ENCODE measurements at regions not wholly inside any gene's neighbourhood (a gene's known extent, or its start where the extent isn't known, plus 50 kb on each side); places are given as distances from the start of the nearest gene placed in this dataset.

GRCh38 chr1:234960722-234961455 is 167.7 kb downstream of the TOMM20 start:
- CTCF ChIA-PET = no interaction called here

More at GRCh38 chr1:234960722-234961455, 167.7 kb downstream of the TOMM20 start:
- H3K27ac ChIP-seq (ENCODE audit: low read length in 2 of 2) = no peak overlapping the region
- no peaks in the 10 kb centered on the region for H4K20me1 ChIP-seq (ENCODE audit: control insufficient read depth, insufficient read depth, low read length, poor library complexity, severe bottlenecking)
- Mint-ChIP-seq H3K4me3 (peak overlapping the region; percentile 6), H3K27me3 (no peaks in the 10 kb centered on the region), H3K9me3 (ENCODE audit: insufficient read depth) (peaks cover 3% of the 10 kb centered on the region), H3K4me1 (peaks cover 65% of the 10 kb centered on the region), H3K27ac (no peak overlapping the region)
- H3K9ac ChIP-seq (ENCODE audit: low read length) = no peak overlapping the region
- DNase-seq (peak; percentile 45), ATAC-seq (ENCODE audit: low read depth) (no peak)
- no peak for TF ChIP-seq EZH2 (IDR thresholded peaks at IDR 0.05; ENCODE audit: borderline replicate concordance, insufficient read depth, low read depth, low read length, poor library complexity, severe bottlenecking)
- no peak for TF ChIP-seq CTCF (IDR thresholded peaks at IDR 0.05)
- H2AFZ ChIP-seq (ENCODE audit: insufficient read depth, low read depth, low read length, poor library complexity, severe bottlenecking) = no peak overlapping the region
- H3K4me1 ChIP-seq (ENCODE audit: control insufficient read depth in 2 of 2, insufficient read depth in 2 of 2, low read length in 2 of 2) = peaks cover 53 to 71% of the 10 kb centered on the region in 2 donors
- H3K4me3 ChIP-seq (ENCODE audit: control extremely low read depth in 1 of 5, extremely low read depth in 1 of 5, insufficient read depth in 1 of 5, low read depth in 2 of 5, low read length in 4 of 5) = no peak overlapping the region
- no peaks in the 10 kb centered on the region for H3K36me3 ChIP-seq (replicated peaks in 1 of 2; ENCODE audit: control extremely low read depth in 1 of 2, control insufficient read depth in 1 of 2, extremely low read depth in 1 of 2, insufficient read depth in 2 of 2, low read length in 1 of 2)
- no peaks in the 10 kb centered on the region for H3K79me2 ChIP-seq (ENCODE audit: control insufficient read depth, insufficient read depth, low read length)
- no peaks in the 10 kb centered on the region for H3K27me3 ChIP-seq (replicated peaks in 1 of 4; ENCODE audit: control extremely low read depth in 1 of 4, control insufficient read depth in 3 of 4, insufficient read depth in 4 of 4, low read length in 3 of 4)
- intact Hi-C loops (cut with micrococcal nuclease) = loop anchor here (5.0 to 10.0 kb wide), 3 partner anchors 116 to 366 kb away; partner anchors contain the start of genes ARID4B and GGPS1
- WGBS (ENCODE audit: insufficient coverage) = 54% methylated on average over 9 of the region's 17 CpGs
- POLR2A ChIA-PET = no interaction called here
- H3K4me2 ChIP-seq (replicated peaks; ENCODE audit: low read depth, low read length, poor library complexity, severe bottlenecking) = peak overlapping the region; percentile 37
- no peaks in the 10 kb centered on the region for H3K9me3 ChIP-seq (ENCODE audit: control extremely low read depth in 1 of 3, control insufficient read depth in 2 of 3, insufficient read depth in 1 of 3, low read length in 2 of 3)
